Activated CD4-positive, CD25-positive, alpha-beta regulatory T cell treated with anti-CD3 and anti-CD28 coated beads, Interleukin-2, amount 50 U/mL, for 16 hours (primary cell): ENCODE measurements at regions not wholly inside any gene's neighbourhood (a gene's known extent, or its start where the extent isn't known, plus 50 kb on each side); places are given as distances from the start of the nearest gene placed in this dataset.

Source experiments
- DNase-seq: peaks from one replicate; pipeline ENCODE4 v3.0.0-alpha.2; 2020; ENCODE audit warnings: low read depth, low spot score

- no peak for DNase-seq
These were observed 98.2 kb upstream of the ZNF32 start for GRCh38 chr10:43746906-43747305.

- DNase-seq, result no peak
These were observed 90.5 kb upstream of the ZNF32 start for GRCh38 chr10:43739161-43739560.

- DNase-seq, result no peak
These were observed 88.3 kb upstream of the ZNF32 start for GRCh38 chr10:43737003-43737402.

GRCh38 chr10:43735907-43736306 lies 87.2 kb upstream of the ZNF32 start:
- DNase-seq, result no peak

GRCh38 chr10:43734716-43735115 lies 86.0 kb upstream of the ZNF32 start:
- DNase-seq, result no peak

- no peak for DNase-seq
These were observed 82.8 kb upstream of the ZNF32 start for GRCh38 chr10:43731486-43731885.

- no peak for DNase-seq
These were observed 79.7 kb upstream of the ZNF32 start for GRCh38 chr10:43728425-43728824.

GRCh38 chr10:43727935-43728334 lies 79.3 kb upstream of the ZNF32 start:
- no peak for DNase-seq

GRCh38 chr10:43715334-43715733 lies 66.7 kb upstream of the ZNF32 start:
- no peak for DNase-seq

GRCh38 chr10:43712821-43713584 lies 64.3 kb upstream of the ZNF32 start:
- no peak for DNase-seq

GRCh38 chr10:43710772-43711471 lies 62.2 kb upstream of the ZNF32 start:
- DNase-seq, result no peak

- DNase-seq, result no peak
These were observed 59.6 kb upstream of the ZNF32 start for GRCh38 chr10:43708262-43708661.

- DNase-seq, result no peak
These were observed 59.1 kb upstream of the ZNF32 start for GRCh38 chr10:43707770-43708169.

- DNase-seq, result no peak
These were observed 57.5 kb upstream of the ZNF32 start for GRCh38 chr10:43706166-43706565.

GRCh38 chr10:43703286-43703685 lies 54.6 kb upstream of the ZNF32 start:
- no peak for DNase-seq

GRCh38 chr10:43702936-43703281 lies 54.2 kb upstream of the ZNF32 start:
- DNase-seq, result no peak

GRCh38 chr10:43702213-43702935 lies 53.7 kb upstream of the ZNF32 start:
- DNase-seq, result no peak

GRCh38 chr10:43701295-43701694 lies 52.6 kb upstream of the ZNF32 start:
- no peak for DNase-seq

- DNase-seq, result no peak
These were observed 51.6 kb upstream of the ZNF32 start for GRCh38 chr10:43700306-43700705.

GRCh38 chr10:43699516-43699915 lies 50.8 kb upstream of the ZNF32 start:
- no peak for DNase-seq
